Memory B cell (primary cell): ENCODE measurements at regions not wholly inside any gene's neighbourhood (a gene's known extent, or its start where the extent isn't known, plus 50 kb on each side); places are given as distances from the start of the nearest gene placed in this dataset.

Experiments used
- ATAC-seq: fragments of 150-1000 bp; cut with Tn5 transposase; 2 replicates; pipeline ENCODE4 v1.10.0; 2021; ENCODE audit warnings: low read depth, mild to moderate bottlenecking, moderate library complexity
- DNase-seq, 2 donors: peaks; one replicate each; pipeline ENCODE4 v3.0.0; 2022; ENCODE audit warnings: low spot score in 2 of 2
- H3K27ac Mint-ChIP-seq: one replicate; pipeline ENCODE4 v1.8.0; 2022; ENCODE audit warnings: mild to moderate bottlenecking, moderate library complexity, mixed read lengths
- H3K27me3 Mint-ChIP-seq: one replicate; pipeline ENCODE4 v1.8.0; 2022; ENCODE audit warnings: mixed read lengths
- H3K36me3 Mint-ChIP-seq: one replicate; pipeline ENCODE4 v1.8.0; 2022; ENCODE audit warnings: mild to moderate bottlenecking, mixed read lengths
- H3K4me1 Mint-ChIP-seq: one replicate; pipeline ENCODE4 v1.8.0; 2022; ENCODE audit warnings: mixed read lengths
- H3K4me3 Mint-ChIP-seq: one replicate; pipeline ENCODE4 v1.8.0; 2022; ENCODE audit warnings: mild to moderate bottlenecking, moderate library complexity, mixed read lengths
- H3K9me3 Mint-ChIP-seq: one replicate; pipeline ENCODE4 v1.8.0; 2022; ENCODE audit warnings: mixed read lengths

DNA sequence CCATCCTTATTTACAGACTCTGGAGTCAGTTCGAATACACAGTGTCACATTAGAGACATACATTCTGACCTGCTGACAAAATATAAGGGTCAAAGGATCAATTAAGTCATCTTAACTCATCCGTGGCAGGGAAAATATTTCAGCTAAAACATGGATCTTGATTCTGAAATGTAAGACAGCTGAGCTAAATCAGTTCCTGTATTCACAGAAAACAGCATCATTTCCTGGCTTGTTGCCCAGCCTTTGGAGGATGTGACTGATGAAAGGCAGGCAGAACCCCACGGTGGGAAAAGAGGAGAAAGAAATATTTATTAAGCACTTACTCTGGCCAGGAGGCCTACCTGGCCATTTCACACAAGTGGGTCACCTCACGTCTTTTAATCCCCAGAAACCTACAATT is 101.9 kb downstream of the GAS2L3 start:
- no peaks in the 10 kb centered on the region for H3K9me3 Mint-ChIP-seq
- H3K27ac Mint-ChIP-seq, result no peak overlapping the region
- H3K36me3 Mint-ChIP-seq, result peaks cover 1% of the 10 kb centered on the region

DNA sequence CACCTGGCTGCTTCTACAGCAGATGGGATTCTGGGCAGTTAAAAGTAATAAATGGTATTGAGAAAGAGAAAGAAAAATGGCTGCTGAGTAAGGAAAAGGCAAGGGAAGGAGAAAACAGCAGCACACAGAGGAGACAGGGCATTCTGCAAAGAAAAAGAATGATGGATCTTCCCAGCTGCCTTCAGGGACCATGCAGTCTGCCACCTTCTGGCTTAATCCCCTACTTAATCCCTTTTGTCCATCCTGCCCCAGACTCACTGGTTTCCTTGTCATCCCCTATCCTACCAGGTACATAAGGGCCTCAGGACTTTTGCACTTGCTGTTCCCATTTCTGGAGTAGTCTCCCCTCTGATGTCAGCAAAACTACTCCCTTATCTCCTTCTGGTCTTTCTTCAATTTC is 107.6 kb downstream of the GAS2L3 start:
- Mint-ChIP-seq H3K27me3 (peaks cover 9% of the 10 kb centered on the region), H3K9me3 (peaks cover 9% of the 10 kb centered on the region), H3K36me3 (peaks cover 1% of the 10 kb centered on the region), H3K4me1 (no peaks in the 10 kb centered on the region), H3K27ac (no peak overlapping the region), H3K4me3 (no peak overlapping the region)
- no peak for ATAC-seq
- DNase-seq, result no peak

More for the DNA sequence above, 101.9 kb downstream of the GAS2L3 start:
- no peaks in the 10 kb centered on the region for H3K4me1 Mint-ChIP-seq
- no peak for DNase-seq
- H3K4me3 Mint-ChIP-seq, result no peak overlapping the region
- H3K27me3 Mint-ChIP-seq, result peaks cover 9% of the 10 kb centered on the region
- no peak for ATAC-seq

GRCh38 chr12:100682178-100682577 is 108.7 kb downstream of the GAS2L3 start:
- no peaks in the 10 kb centered on the region for H3K4me1 Mint-ChIP-seq
- no peak for DNase-seq
- no peak for ATAC-seq
- peaks cover 1% of the 10 kb centered on the region for H3K36me3 Mint-ChIP-seq
- peaks cover 9% of the 10 kb centered on the region for H3K27me3 Mint-ChIP-seq
- H3K9me3 Mint-ChIP-seq, result peaks cover 11% of the 10 kb centered on the region
- no peak overlapping the region for H3K4me3 Mint-ChIP-seq
- H3K27ac Mint-ChIP-seq, result no peak overlapping the region

DNA sequence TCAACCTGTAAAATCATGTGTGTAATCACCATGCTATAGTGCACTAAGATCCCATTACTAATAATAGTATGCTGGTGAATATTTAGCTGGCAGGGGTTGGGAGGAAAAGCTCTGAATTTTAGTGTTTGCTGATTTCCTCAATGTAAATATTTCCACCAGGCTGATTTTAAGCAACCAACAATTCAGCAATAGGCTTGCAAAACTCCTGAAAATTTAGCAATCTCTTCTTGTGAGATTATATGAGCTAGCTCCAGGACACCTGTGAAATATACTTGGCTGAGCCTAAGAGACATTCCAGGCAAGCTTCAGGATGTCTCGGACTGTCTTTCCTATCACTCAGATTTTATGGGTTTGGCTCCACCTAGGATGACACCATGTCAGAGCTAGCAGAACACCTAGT is 106.9 kb upstream of the ANO4 start:
- Mint-ChIP-seq H3K36me3 (no peaks in the 10 kb centered on the region), H3K4me1 (no peaks in the 10 kb centered on the region), H3K27me3 (peaks cover 2% of the 10 kb centered on the region), H3K9me3 (peaks cover 10% of the 10 kb centered on the region), H3K4me3 (no peak overlapping the region), H3K27ac (no peak overlapping the region)
- DNase-seq (no peak), ATAC-seq (no peak)

GRCh38 chr12:100688451-100688864 is 106.1 kb upstream of the ANO4 start:
- ATAC-seq (no peak), DNase-seq (no peak)
- H3K27me3 Mint-ChIP-seq, result peaks cover 2% of the 10 kb centered on the region

GRCh38 chr12:100692502-100692901 is 102.1 kb upstream of the ANO4 start:
- no peak overlapping the region for H3K4me3 Mint-ChIP-seq
- DNase-seq (no peak), ATAC-seq (no peak)
- H3K4me1 Mint-ChIP-seq, result no peaks in the 10 kb centered on the region
- peaks cover 5% of the 10 kb centered on the region for H3K27me3 Mint-ChIP-seq
- peaks cover 4% of the 10 kb centered on the region for H3K9me3 Mint-ChIP-seq
- no peaks in the 10 kb centered on the region for H3K36me3 Mint-ChIP-seq
- H3K27ac Mint-ChIP-seq, result no peak overlapping the region

More at GRCh38 chr12:100688451-100688864, 106.1 kb upstream of the ANO4 start:
- no peaks in the 10 kb centered on the region for H3K36me3 Mint-ChIP-seq
- no peak overlapping the region for H3K4me3 Mint-ChIP-seq
- H3K4me1 Mint-ChIP-seq, result no peaks in the 10 kb centered on the region
- no peak overlapping the region for H3K27ac Mint-ChIP-seq
- H3K9me3 Mint-ChIP-seq, result peaks cover 8% of the 10 kb centered on the region

DNA sequence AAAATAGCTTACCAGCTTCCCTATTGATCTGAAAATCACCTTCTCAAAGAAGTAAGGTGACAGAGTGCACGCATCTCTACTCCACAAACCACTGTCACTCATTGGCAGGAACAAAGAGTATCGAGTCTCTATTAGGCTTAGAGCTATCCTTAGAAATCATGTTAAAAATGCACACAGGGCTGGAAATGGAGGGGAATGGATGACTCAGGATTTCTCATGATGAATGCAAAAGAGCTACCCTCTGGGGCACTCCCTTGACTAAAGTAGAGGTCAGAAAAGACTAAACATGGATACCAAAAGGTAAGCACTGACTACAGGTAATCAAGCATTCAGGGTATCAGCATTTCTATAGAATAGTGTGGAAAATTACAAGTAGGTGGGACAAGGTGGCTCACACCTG is 96.1 kb upstream of the ANO4 start:
- no peaks in the 10 kb centered on the region for H3K36me3 Mint-ChIP-seq
- peaks cover 8% of the 10 kb centered on the region for H3K4me1 Mint-ChIP-seq
- H3K27ac Mint-ChIP-seq, result no peak overlapping the region
- H3K9me3 Mint-ChIP-seq, result peaks cover 3% of the 10 kb centered on the region
- no peak for DNase-seq
- no peak for ATAC-seq
- no peak overlapping the region for H3K4me3 Mint-ChIP-seq
- H3K27me3 Mint-ChIP-seq, result peaks cover 3% of the 10 kb centered on the region

DNA sequence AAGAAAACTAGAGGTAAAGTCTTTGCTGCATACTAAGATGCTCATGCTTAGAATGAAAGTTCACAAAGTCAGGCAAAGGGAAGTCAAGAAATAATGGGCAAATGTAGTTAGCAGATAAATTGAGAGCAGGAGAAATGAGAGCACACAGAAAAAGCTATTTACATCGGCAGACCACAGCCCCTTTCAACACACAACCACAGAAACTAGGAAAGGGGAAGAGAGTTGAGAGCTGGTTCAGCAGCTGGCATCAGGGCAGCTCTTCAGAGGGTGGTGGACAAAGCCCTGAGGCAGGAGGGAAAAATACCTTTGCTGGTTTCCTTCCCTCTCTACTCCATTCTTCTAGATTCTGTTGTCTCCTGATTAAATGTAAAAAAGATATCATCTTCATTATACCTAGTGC is 95.4 kb upstream of the ANO4 start:
- ATAC-seq, result peak; percentile 47
- Mint-ChIP-seq H3K4me1 (peaks cover 8% of the 10 kb centered on the region), H3K27me3 (peaks cover 3% of the 10 kb centered on the region), H3K27ac (no peak overlapping the region), H3K9me3 (peaks cover 3% of the 10 kb centered on the region), H3K36me3 (no peaks in the 10 kb centered on the region), H3K4me3 (no peak overlapping the region)
- no peak for DNase-seq

- Mint-ChIP-seq H3K36me3 (no peaks in the 10 kb centered on the region), H3K4me1 (peaks cover 7% of the 10 kb centered on the region), H3K4me3 (no peak overlapping the region), H3K27me3 (peaks cover 2% of the 10 kb centered on the region), H3K9me3 (no peaks in the 10 kb centered on the region), H3K27ac (no peak overlapping the region)
- no peak for DNase-seq
- ATAC-seq, result no peak
These were observed 91.2 kb upstream of the ANO4 start for GRCh38 chr12:100703337-100703736.

GRCh38 chr12:100703868-100704267 is 90.7 kb upstream of the ANO4 start:
- no peak overlapping the region for H3K4me3 Mint-ChIP-seq
- H3K4me1 Mint-ChIP-seq, result peaks cover 4% of the 10 kb centered on the region
- no peak overlapping the region for H3K27ac Mint-ChIP-seq
- DNase-seq (no peak), ATAC-seq (no peak)
- H3K9me3 Mint-ChIP-seq, result no peaks in the 10 kb centered on the region
- H3K27me3 Mint-ChIP-seq, result peaks cover 2% of the 10 kb centered on the region
- no peaks in the 10 kb centered on the region for H3K36me3 Mint-ChIP-seq

DNA sequence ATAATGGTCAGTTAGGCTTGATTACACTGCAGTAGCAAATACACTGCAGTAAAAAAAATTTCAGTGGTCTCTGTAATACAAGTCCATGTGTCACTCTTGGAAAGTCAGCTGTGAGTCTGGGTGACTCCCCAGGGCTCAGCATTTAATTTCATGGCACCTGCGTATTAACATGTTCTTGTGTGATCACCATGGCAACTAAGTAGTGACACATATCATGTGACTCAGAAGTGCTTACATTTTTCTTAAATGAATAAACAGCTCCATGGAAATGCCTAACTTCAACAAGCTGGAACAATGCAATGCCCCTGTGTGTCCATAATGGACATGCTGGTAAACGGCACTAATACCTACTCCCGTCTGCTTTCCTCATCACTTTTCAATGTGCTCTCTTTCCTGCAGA is 88.5 kb upstream of the ANO4 start:
- Mint-ChIP-seq H3K4me1 (no peaks in the 10 kb centered on the region), H3K36me3 (no peaks in the 10 kb centered on the region), H3K27me3 (peaks cover 4% of the 10 kb centered on the region), H3K9me3 (peaks cover 2% of the 10 kb centered on the region), H3K27ac (no peak overlapping the region), H3K4me3 (no peak overlapping the region)
- ATAC-seq (no peak), DNase-seq (no peak)

GRCh38 chr12:100708591-100708990 is 86.0 kb upstream of the ANO4 start:
- DNase-seq (no peak), ATAC-seq (no peak)
- Mint-ChIP-seq H3K4me1 (no peaks in the 10 kb centered on the region), H3K9me3 (peaks cover 2% of the 10 kb centered on the region), H3K27ac (no peak overlapping the region), H3K4me3 (no peak overlapping the region), H3K27me3 (peaks cover 4% of the 10 kb centered on the region), H3K36me3 (no peaks in the 10 kb centered on the region)

- ATAC-seq (no peak), DNase-seq (no peak)
- no peak overlapping the region for H3K27ac Mint-ChIP-seq
- peaks cover 18% of the 10 kb centered on the region for H3K27me3 Mint-ChIP-seq
- no peaks in the 10 kb centered on the region for H3K4me1 Mint-ChIP-seq
- no peak overlapping the region for H3K4me3 Mint-ChIP-seq
- H3K36me3 Mint-ChIP-seq, result no peaks in the 10 kb centered on the region
- no peaks in the 10 kb centered on the region for H3K9me3 Mint-ChIP-seq
These were observed 78.3 kb upstream of the ANO4 start for GRCh38 chr12:100715976-100716944.

DNA sequence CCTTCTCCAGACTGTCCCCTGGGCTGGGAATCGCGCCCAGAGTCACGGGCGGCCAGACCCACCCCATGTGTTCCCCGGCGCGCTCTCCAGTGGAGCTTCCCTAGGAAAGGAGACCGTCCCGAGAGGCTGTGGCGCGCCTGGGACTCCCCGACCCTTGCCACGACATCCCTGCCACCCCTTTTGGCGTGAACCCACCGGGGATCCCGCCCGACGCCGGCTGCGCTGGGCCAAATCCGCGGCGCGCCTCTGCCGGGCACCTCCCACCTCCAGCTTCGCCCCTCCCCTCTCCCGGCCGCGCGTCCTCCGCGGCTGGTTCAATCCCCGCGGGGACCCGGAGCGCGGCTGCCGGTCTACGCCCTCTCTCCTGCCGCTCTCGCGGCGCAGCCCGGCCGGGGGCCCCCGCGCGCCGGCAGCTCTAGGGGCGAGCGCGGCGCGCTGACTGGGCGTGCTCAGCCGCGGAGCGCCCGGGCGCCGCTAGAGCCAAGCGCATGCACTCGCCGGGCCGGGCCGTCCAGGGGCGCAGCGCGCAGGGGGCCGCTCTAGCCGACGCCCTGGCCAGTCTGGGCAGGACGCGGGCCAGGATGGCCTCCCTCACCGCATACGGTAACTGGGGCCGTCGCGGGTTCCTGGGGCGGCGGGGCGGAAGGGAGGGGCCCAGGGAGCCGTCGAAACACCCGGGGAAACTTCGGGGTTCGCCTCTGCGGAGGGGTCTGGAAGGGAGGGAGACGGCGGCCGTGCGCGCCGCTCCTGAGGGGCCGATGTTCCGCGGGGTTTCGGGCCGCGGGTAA is 77.4 kb upstream of the ANO4 start:
- H3K4me3 Mint-ChIP-seq, result no peak overlapping the region
- no peaks in the 10 kb centered on the region for H3K9me3 Mint-ChIP-seq
- H3K36me3 Mint-ChIP-seq, result no peaks in the 10 kb centered on the region
- no peaks in the 10 kb centered on the region for H3K4me1 Mint-ChIP-seq
- H3K27ac Mint-ChIP-seq, result no peak overlapping the region
- peaks cover 19% of the 10 kb centered on the region for H3K27me3 Mint-ChIP-seq
- no peak for DNase-seq
- ATAC-seq, result no peak
